Suprapubic skin (tissue), 4 donors: ENCODE measurements at regions not wholly inside any gene's neighbourhood (a gene's known extent, or its start where the extent isn't known, plus 50 kb on each side); places are given as distances from the start of the nearest gene placed in this dataset.

Experiments used
- DNase-seq, 2 donors: peaks; one replicate each; pipeline ENCODE4 v3.0.0-alpha.2; 2019; ENCODE audit warnings: low spot score in 2 of 2
- H3K27ac ChIP-seq: fragments of 200-600 bp; sonication (generic); one replicate; pipeline ENCODE4 v1.5.1; 2019
- H3K27me3 ChIP-seq: fragments of 200-600 bp; sonication (generic); one replicate; pipeline ENCODE4 v1.5.1; 2019
- H3K36me3 ChIP-seq: fragments of 200-600 bp; sonication (generic); one replicate; pipeline ENCODE4 v1.5.1; 2019
- H3K4me1 ChIP-seq: fragments of 200-600 bp; sonication (generic); one replicate; pipeline ENCODE4 v1.5.1; 2019
- H3K4me3 ChIP-seq: fragments of 200-600 bp; sonication (generic); one replicate; pipeline ENCODE4 v1.5.1; 2019; ENCODE audit warnings: mild to moderate bottlenecking
- H3K9me3 ChIP-seq: fragments of 200-600 bp; sonication (generic); one replicate; pipeline ENCODE4 v1.5.1; 2019
- CTCF ChIP-seq, 2 donors: fragments of 200-600 bp in 1 of 2; fragments of 450-650 bp in 1 of 2; sonication (generic) in 1 of 2; IDR thresholded peaks; one replicate each; pipeline ENCODE4 v1.5.1; 2016 to 2019; ENCODE audit warnings: antibody characterized with exemption in 2 of 2, mild to moderate bottlenecking in 1 of 2, moderate library complexity in 1 of 2
- EP300 ChIP-seq: sonication (generic); formaldehyde crosslinking; IDR thresholded peaks from one replicate; pipeline ENCODE4 v1.6.1; 2017; ENCODE audit warnings: antibody characterized with exemption
- POLR2A ChIP-seq, 2 donors: fragments of 450-650 bp; IDR thresholded peaks; one replicate each; pipeline ENCODE4 v1.6.1; 2017; ENCODE audit warnings: antibody characterized with exemption in 2 of 2, mild to moderate bottlenecking in 2 of 2, moderate library complexity in 2 of 2
- POLR2AphosphoS5 ChIP-seq, 3 donors: sonication (generic); formaldehyde crosslinking; IDR thresholded peaks; one replicate each; pipeline ENCODE4 v1.6.1; 2017; ENCODE audit warnings: antibody characterized with exemption in 3 of 3
- WGBS: methylation state at CpG from one replicate; pipeline ENCODE4 v1.1.5; 2018; 5-methylcytosine and 5-hydroxymethylcytosine counted together

- peak in 1 of 2 donors; percentile 58 for DNase-seq
- peaks cover 11% of the 10 kb centered on the region for H3K27me3 ChIP-seq
- 70% methylated on average over 17 of the region's 19 CpGs for WGBS
Observed at GRCh38 chr9:134590240-134591081, 51.1 kb upstream of the COL5A1 start.

GRCh38 chr9:134591082-134591571 lies 50.5 kb upstream of the COL5A1 start:
- Histone ChIP-seq H3K4me3 (no peak overlapping the region), H3K27ac (peak overlapping the region; percentile 81), H3K27me3 (peaks cover 6% of the 10 kb centered on the region), H3K4me1 (peaks cover 15% of the 10 kb centered on the region), H3K9me3 (no peaks in the 10 kb centered on the region), H3K36me3 (no peaks in the 10 kb centered on the region)
- 59% methylated on average over 11 of the region's 11 CpGs for WGBS
- DNase-seq: peak in 1 of 2 donors; percentile 50
- TF ChIP-seq POLR2AphosphoS5 (IDR thresholded peaks at IDR 0.05): no peak
- no peak for TF ChIP-seq EP300
- TF ChIP-seq POLR2A (IDR thresholded peaks at IDR 0.05): no peak
- no peak for TF ChIP-seq CTCF (IDR thresholded peaks at IDR 0.05)

More at GRCh38 chr9:134590240-134591081, 51.1 kb upstream of the COL5A1 start:
- Histone ChIP-seq H3K4me1 (peaks cover 15% of the 10 kb centered on the region), H3K36me3 (no peaks in the 10 kb centered on the region), H3K4me3 (no peak overlapping the region), H3K9me3 (no peaks in the 10 kb centered on the region), H3K27ac (no peak overlapping the region)
- TF ChIP-seq CTCF (IDR thresholded peaks at IDR 0.05) (no peak), POLR2AphosphoS5 (IDR thresholded peaks at IDR 0.05) (no peak), EP300 (no peak), POLR2A (IDR thresholded peaks at IDR 0.05) (no peak)

- 66% methylated on average over 5 of the region's 5 CpGs for WGBS
- peak in 1 of 2 donors; percentile 52 for DNase-seq
Observed at GRCh38 chr9:134591573-134591981, 50.0 kb upstream of the COL5A1 start.

More at GRCh38 chr9:134591573-134591981, 50.0 kb upstream of the COL5A1 start:
- peaks cover 3% of the 10 kb centered on the region for H3K27me3 ChIP-seq
- H3K4me3 ChIP-seq: no peak overlapping the region
- TF ChIP-seq POLR2AphosphoS5 (IDR thresholded peaks at IDR 0.05) (no peak), POLR2A (IDR thresholded peaks at IDR 0.05) (no peak), EP300 (no peak), CTCF (IDR thresholded peaks at IDR 0.05) (no peak)
- H3K4me1 ChIP-seq: peaks cover 15% of the 10 kb centered on the region
- no peaks in the 10 kb centered on the region for H3K9me3 ChIP-seq
- no peaks in the 10 kb centered on the region for H3K36me3 ChIP-seq
- H3K27ac ChIP-seq: peak overlapping the region; percentile 81
